SU-DHL-6 (cell line): ENCODE measurements at regions not wholly inside any gene's neighbourhood (a gene's known extent, or its start where the extent isn't known, plus 50 kb on each side); places are given as distances from the start of the nearest gene placed in this dataset.

Experiments used
- H2AFZ ChIP-seq: fragments of 200-600 bp; sonication (generic); 2 replicates; pipeline ENCODE4 v1.6.1; 2014; ENCODE audit warnings: low read depth, mild to moderate bottlenecking, moderate library complexity, mixed read lengths, antibody characterized with exemption, low read length; ENCODE audit not compliant: severe bottlenecking
- H3F3A ChIP-seq: fragments of 200-600 bp; shearing (Covaris generic); 2 replicates; pipeline ENCODE4 v1.6.0; 2016; ENCODE audit warnings: antibody characterized with exemption, mild to moderate bottlenecking; ENCODE audit not compliant: insufficient read depth
- H3K27ac ChIP-seq: fragments of 200-600 bp; sonication (generic); 2 replicates; pipeline ENCODE4 v1.5.1; 2016; ENCODE audit warnings: low read depth, mild to moderate bottlenecking, low read length, moderate library complexity, mixed read lengths
- H3K27me3 ChIP-seq: fragments of 200-600 bp; sonication (generic), shearing (Covaris generic); 2 replicates; pipeline ENCODE4 v1.6.0; 2014; ENCODE audit warnings: mild to moderate bottlenecking, low read length
- H3K36me3 ChIP-seq: fragments of 200-600 bp; sonication (generic); 2 replicates; pipeline ENCODE4 v1.6.1; 2014; ENCODE audit warnings: mild to moderate bottlenecking, low read length, mixed read lengths
- H3K4me2 ChIP-seq: fragments of 300-600, 200-600 bp; shearing (Covaris generic), sonication (generic); 2 replicates; pipeline ENCODE4 v1.6.0; 2014; ENCODE audit warnings: low read length, low read depth, mild to moderate bottlenecking; ENCODE audit not compliant: poor library complexity, severe bottlenecking
- H3K4me3 ChIP-seq: fragments of 200-600 bp; sonication (generic); 2 replicates; pipeline ENCODE4 v1.5.1; 2014; ENCODE audit warnings: antibody characterized with exemption, low read length, mild to moderate bottlenecking, mixed read lengths; ENCODE audit not compliant: insufficient read depth, poor library complexity, severe bottlenecking
- H3K79me2 ChIP-seq: fragments of 200-600 bp; sonication (generic); 2 replicates; pipeline ENCODE4 v1.6.1; 2014; ENCODE audit warnings: mild to moderate bottlenecking, low read length, moderate library complexity; ENCODE audit not compliant: insufficient read depth
- H3K9ac ChIP-seq: fragments of 200-600 bp; sonication (generic); 2 replicates; pipeline ENCODE4 v1.7.0; 2014; ENCODE audit warnings: mild to moderate bottlenecking, low read length
- H3K9me2 ChIP-seq: fragments of 200-600 bp; sonication (generic); replicated peaks from 2 replicates; pipeline ENCODE4 v1.6.1; 2014; ENCODE audit warnings: low read length; ENCODE audit not compliant: insufficient read depth
- H3K9me3 ChIP-seq: fragments of 200-600 bp; sonication (generic); 2 replicates; pipeline ENCODE4 v1.6.1; 2014; ENCODE audit warnings: low read length, mixed read lengths; ENCODE audit not compliant: insufficient read depth
- H4K20me1 ChIP-seq: fragments of 200-600 bp; sonication (generic); 2 replicates; pipeline ENCODE4 v1.6.1; 2014; ENCODE audit warnings: low read depth, mild to moderate bottlenecking, antibody characterized with exemption, low read length, moderate library complexity, mixed read lengths
- EZH2phosphoT487 ChIP-seq: fragments of 200-600 bp; sonication (generic), shearing (Covaris generic); conservative IDR thresholded peaks from 2 replicates; pipeline ENCODE4 v1.6.1; 2018; ENCODE audit warnings: mild to moderate bottlenecking, antibody characterized with exemption, low read length, moderate library complexity, mixed read lengths
- TF ChIP-seq, protein P1 (sequence below): fragments of 200-600 bp; sonication (generic); IDR thresholded peaks from one replicate; pipeline ENCODE4 v1.5.1; 2017; ENCODE audit warnings: antibody characterized with exemption, mild to moderate bottlenecking, low read length, moderate library complexity; ENCODE audit not compliant: insufficient read depth, poor library complexity, severe bottlenecking

DNA sequence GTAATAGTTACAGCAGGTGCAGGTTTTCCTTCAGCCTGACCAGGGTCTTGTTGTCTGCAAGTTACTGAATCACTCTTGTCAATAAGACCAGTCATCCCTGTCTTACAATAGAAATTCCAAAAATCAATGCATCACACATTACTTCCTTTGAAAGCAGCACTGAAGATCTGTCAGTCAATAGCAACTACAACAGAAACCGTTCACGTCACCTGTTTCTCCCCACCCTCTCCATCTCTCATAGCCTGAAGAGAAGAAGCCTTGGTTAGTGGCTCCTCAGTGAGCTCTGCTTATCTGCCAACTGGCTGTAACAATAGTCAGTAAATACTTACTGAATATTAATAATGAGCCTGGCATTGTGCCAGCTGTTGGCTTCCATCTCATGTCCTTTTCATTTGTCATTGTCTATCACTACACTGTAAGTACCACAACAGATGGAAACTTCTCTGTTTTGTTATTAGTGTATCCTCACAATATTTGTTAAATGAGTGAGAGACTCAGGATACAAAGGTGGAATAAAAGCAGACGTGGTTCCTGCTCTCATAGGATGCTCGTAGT is 195.2 kb downstream of the S1PR1 start:
- H3K9me3 ChIP-seq = no peaks in the 10 kb centered on the region

DNA sequence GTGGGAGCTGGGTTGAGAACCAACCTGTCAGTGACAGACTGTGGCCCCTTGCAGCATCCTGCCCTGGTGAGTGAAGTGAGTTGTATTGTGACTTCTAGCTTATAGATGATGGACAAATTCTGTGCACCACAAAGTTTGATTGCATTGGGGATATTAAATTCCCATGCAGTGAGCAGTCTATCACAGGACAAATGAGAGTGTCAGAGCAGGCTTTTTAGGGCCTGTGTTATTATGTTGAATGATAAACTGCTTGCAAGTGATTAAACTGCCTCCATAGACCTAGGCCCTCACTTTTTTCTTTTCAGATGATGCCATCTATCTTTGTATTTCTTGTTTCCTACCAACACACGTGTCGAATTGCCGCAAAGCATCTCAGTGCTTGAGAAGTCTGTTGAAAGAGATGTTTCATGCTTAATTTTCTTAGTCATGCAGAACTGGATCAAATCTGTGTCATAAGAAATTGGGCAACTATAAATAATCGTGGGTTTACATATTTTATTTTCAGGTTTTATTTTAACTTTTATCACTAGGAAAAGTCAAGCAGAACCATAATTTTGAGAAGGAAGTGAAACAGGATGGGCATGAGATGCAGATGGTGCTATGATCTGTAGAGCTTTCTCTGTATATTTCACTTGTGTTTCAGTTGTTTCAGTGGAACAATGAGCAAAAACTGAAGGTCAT is 199.2 kb downstream of the S1PR1 start:
- Histone ChIP-seq H2AFZ (no peak overlapping the region), H3K4me3 (no peak overlapping the region), H3F3A (no peaks in the 10 kb centered on the region), H3K27ac (no peak overlapping the region), H3K9ac (no peak overlapping the region), H3K36me3 (no peaks in the 10 kb centered on the region), H3K9me2 (no peaks in the 10 kb centered on the region), H3K4me2 (no peak overlapping the region), H3K79me2 (no peaks in the 10 kb centered on the region), H3K9me3 (no peaks in the 10 kb centered on the region), H3K27me3 (no peaks in the 10 kb centered on the region), H4K20me1 (no peaks in the 10 kb centered on the region)
- TF ChIP-seq, protein P1, sequence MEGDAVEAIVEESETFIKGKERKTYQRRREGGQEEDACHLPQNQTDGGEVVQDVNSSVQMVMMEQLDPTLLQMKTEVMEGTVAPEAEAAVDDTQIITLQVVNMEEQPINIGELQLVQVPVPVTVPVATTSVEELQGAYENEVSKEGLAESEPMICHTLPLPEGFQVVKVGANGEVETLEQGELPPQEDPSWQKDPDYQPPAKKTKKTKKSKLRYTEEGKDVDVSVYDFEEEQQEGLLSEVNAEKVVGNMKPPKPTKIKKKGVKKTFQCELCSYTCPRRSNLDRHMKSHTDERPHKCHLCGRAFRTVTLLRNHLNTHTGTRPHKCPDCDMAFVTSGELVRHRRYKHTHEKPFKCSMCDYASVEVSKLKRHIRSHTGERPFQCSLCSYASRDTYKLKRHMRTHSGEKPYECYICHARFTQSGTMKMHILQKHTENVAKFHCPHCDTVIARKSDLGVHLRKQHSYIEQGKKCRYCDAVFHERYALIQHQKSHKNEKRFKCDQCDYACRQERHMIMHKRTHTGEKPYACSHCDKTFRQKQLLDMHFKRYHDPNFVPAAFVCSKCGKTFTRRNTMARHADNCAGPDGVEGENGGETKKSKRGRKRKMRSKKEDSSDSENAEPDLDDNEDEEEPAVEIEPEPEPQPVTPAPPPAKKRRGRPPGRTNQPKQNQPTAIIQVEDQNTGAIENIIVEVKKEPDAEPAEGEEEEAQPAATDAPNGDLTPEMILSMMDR = no peak
- no peak for TF ChIP-seq EZH2phosphoT487

More for the DNA sequence above, 195.2 kb downstream of the S1PR1 start:
- Histone ChIP-seq H3K27me3 (no peaks in the 10 kb centered on the region), H3K27ac (no peak overlapping the region), H3K9ac (no peak overlapping the region), H3K9me2 (no peaks in the 10 kb centered on the region), H3K79me2 (no peaks in the 10 kb centered on the region), H4K20me1 (no peaks in the 10 kb centered on the region), H2AFZ (no peak overlapping the region), H3K4me2 (no peak overlapping the region), H3K36me3 (no peaks in the 10 kb centered on the region), H3F3A (no peaks in the 10 kb centered on the region), H3K4me3 (no peak overlapping the region)
- TF ChIP-seq EZH2phosphoT487 = no peak
- TF ChIP-seq, protein P1 = no peak

DNA sequence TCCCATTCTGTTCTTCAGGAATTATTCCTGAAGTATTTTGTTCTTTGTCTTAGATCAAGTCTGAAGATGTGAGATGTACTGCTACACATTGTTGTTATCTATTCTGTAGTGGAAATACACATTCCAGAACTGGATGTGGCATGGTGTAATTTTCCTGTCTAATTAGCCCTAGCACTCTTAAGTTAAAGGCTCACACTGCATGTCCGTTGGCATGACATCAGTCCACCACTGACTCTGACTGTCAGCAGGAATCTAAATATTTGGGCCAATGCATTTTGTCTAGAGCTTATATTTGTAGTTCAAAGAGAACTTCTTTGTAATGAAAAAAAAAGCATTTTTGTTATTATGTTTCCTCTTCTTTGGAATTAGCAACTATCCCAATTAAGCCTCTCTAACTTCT is 201.0 kb downstream of the S1PR1 start:
- Histone ChIP-seq H4K20me1 (no peaks in the 10 kb centered on the region), H3K4me3 (no peak overlapping the region), H2AFZ (no peak overlapping the region), H3F3A (no peaks in the 10 kb centered on the region), H3K36me3 (no peaks in the 10 kb centered on the region), H3K9me2 (no peaks in the 10 kb centered on the region), H3K4me2 (no peak overlapping the region), H3K79me2 (no peaks in the 10 kb centered on the region), H3K27me3 (no peaks in the 10 kb centered on the region), H3K9ac (no peak overlapping the region), H3K9me3 (no peaks in the 10 kb centered on the region), H3K27ac (no peak overlapping the region)
- TF ChIP-seq EZH2phosphoT487 = no peak
- TF ChIP-seq, protein P1 = no peak
